Neural cell (in vitro differentiated cells): ENCODE measurements at regions not wholly inside any gene's neighbourhood (a gene's known extent, or its start where the extent isn't known, plus 50 kb on each side); places are given as distances from the start of the nearest gene placed in this dataset.

Experiments
- H2AFZ ChIP-seq: fragments of 200-600, 300-800 bp; sonication (generic), shearing (Covaris generic); 2 replicates; pipeline ENCODE4 v1.6.0; 2014; ENCODE audit warnings: low read depth, mild to moderate bottlenecking, antibody characterized with exemption, low read length, moderate library complexity
- H3F3A ChIP-seq: fragments of 200-600 bp; shearing (Covaris generic); 2 replicates; pipeline ENCODE4 v1.6.1; 2016; ENCODE audit warnings: mild to moderate bottlenecking, moderate library complexity, mixed read lengths, antibody characterized with exemption, low read length; ENCODE audit not compliant: insufficient read depth, poor library complexity, severe bottlenecking
- H3K27ac ChIP-seq: fragments of 200-600, 300-800 bp; sonication (generic), shearing (Covaris generic); 2 replicates; pipeline ENCODE4 v1.5.1; 2014; ENCODE audit warnings: mild to moderate bottlenecking, low read length, moderate library complexity
- H3K27me3 ChIP-seq: fragments of 300-800, 200-600 bp; sonication (generic), shearing (Covaris generic); 2 replicates; pipeline ENCODE4 v1.6.0; 2014; ENCODE audit warnings: mild to moderate bottlenecking, low read depth, low read length, moderate library complexity; ENCODE audit not compliant: insufficient read depth
- H3K36me3 ChIP-seq: fragments of 300-800, 200-600 bp; sonication (generic), shearing (Covaris generic); 2 replicates; pipeline ENCODE4 v1.5.1; 2014; ENCODE audit warnings: mild to moderate bottlenecking, antibody characterized with exemption, low read length, moderate library complexity; ENCODE audit not compliant: insufficient read depth
- H3K4me2 ChIP-seq: fragments of 300-800, 200-600 bp; sonication (generic), shearing (Covaris generic); 2 replicates; pipeline ENCODE4 v1.6.0; 2014; ENCODE audit warnings: mild to moderate bottlenecking, low read length
- H3K4me3 ChIP-seq: fragments of 300-800, 200-600 bp; sonication (generic), shearing (Covaris generic); 2 replicates; pipeline ENCODE4 v1.5.1; 2014; ENCODE audit warnings: mild to moderate bottlenecking, low read length, moderate library complexity
- H3K79me2 ChIP-seq: fragments of 200-600 bp; shearing (Covaris generic); replicated peaks from 2 replicates; pipeline ENCODE4 v1.6.0; 2014; ENCODE audit warnings: mild to moderate bottlenecking, low read length, moderate library complexity; ENCODE audit not compliant: insufficient read depth
- H3K9ac ChIP-seq: fragments of 300-800, 200-600 bp; sonication (generic), shearing (Covaris generic); 2 replicates; pipeline ENCODE4 v1.6.1; 2016; ENCODE audit warnings: mild to moderate bottlenecking, low read length, mixed read lengths
- H3K9me2 ChIP-seq: fragments of 200-600 bp; shearing (Covaris generic); 2 replicates; pipeline ENCODE4 v1.6.1; 2016; ENCODE audit warnings: mild to moderate bottlenecking, low read length, mixed read lengths; ENCODE audit not compliant: insufficient read depth
- H3K9me3 ChIP-seq: fragments of 200-600, 300-800 bp; sonication (generic), shearing (Covaris generic); 2 replicates; pipeline ENCODE4 v1.6.1; 2016; ENCODE audit warnings: mild to moderate bottlenecking, mixed run types, low read length, moderate library complexity, mixed read lengths
- H4K20me1 ChIP-seq: fragments of 200-600 bp; shearing (Covaris generic); 2 replicates; pipeline ENCODE4 v1.6.1; 2016; ENCODE audit warnings: mild to moderate bottlenecking, mixed run types; ENCODE audit not compliant: insufficient read depth
- EP300 ChIP-seq: fragments of 450-650 bp; conservative IDR thresholded peaks from 2 replicates; pipeline ENCODE4 v1.6.1; 2014; ENCODE audit warnings: antibody characterized with exemption, mild to moderate bottlenecking, moderate library complexity; ENCODE audit not compliant: poor library complexity, severe bottlenecking
- EZH2 ChIP-seq: fragments of 200-600, 300-800 bp; shearing (Covaris generic), sonication (generic); IDR thresholded peaks from 2 replicates; pipeline ENCODE4 v1.6.1; 2014; ENCODE audit warnings: antibody characterized with exemption, low read length, borderline replicate concordance, mild to moderate bottlenecking; ENCODE audit not compliant: insufficient read depth, poor library complexity, severe bottlenecking
- MXI1 ChIP-seq: fragments of 450-650 bp; conservative IDR thresholded peaks from 2 replicates; pipeline ENCODE4 v1.6.1; 2014; ENCODE audit warnings: antibody characterized with exemption, mild to moderate bottlenecking; ENCODE audit not compliant: poor library complexity, severe bottlenecking
- POLR2AphosphoS5 ChIP-seq: IDR thresholded peaks from 2 replicates; pipeline ENCODE4 v1.6.1; 2012
- RAD21 ChIP-seq: fragments of 450-650 bp; conservative IDR thresholded peaks from 2 replicates; pipeline ENCODE4 v1.6.1; 2014; ENCODE audit warnings: antibody characterized with exemption, mild to moderate bottlenecking, moderate library complexity
- REST ChIP-seq: IDR thresholded peaks from 2 replicates; pipeline ENCODE4 v1.6.1; 2012; ENCODE audit warnings: borderline replicate concordance
- SMC3 ChIP-seq: fragments of 450-650 bp; conservative IDR thresholded peaks from 2 replicates; pipeline ENCODE4 v1.6.1; 2014; ENCODE audit warnings: antibody characterized with exemption, mild to moderate bottlenecking, moderate library complexity; ENCODE audit not compliant: poor library complexity
- TAF1 ChIP-seq: IDR thresholded peaks from 2 replicates; pipeline ENCODE4 v1.6.1; 2012; ENCODE audit warnings: low read depth
- TF ChIP-seq, protein P1 (sequence below): fragments of 450-650 bp; IDR thresholded peaks from 2 replicates; pipeline ENCODE4 v1.5.1; 2014; ENCODE audit warnings: antibody characterized with exemption, mild to moderate bottlenecking, moderate library complexity; ENCODE audit not compliant: poor library complexity, severe bottlenecking

GRCh38 chr5:175115831-175116230 is 328.2 kb downstream of the DRD1 start:
- H4K20me1 ChIP-seq, result no peaks in the 10 kb centered on the region
- no peak overlapping the region for H3K9ac ChIP-seq
- no peaks in the 10 kb centered on the region for H3F3A ChIP-seq
- H3K27me3 ChIP-seq, result no peaks in the 10 kb centered on the region
- no peak overlapping the region for H2AFZ ChIP-seq
- H3K4me2 ChIP-seq, result no peak overlapping the region
- H3K27ac ChIP-seq, result no peak overlapping the region
- H3K79me2 ChIP-seq, result no peaks in the 10 kb centered on the region
- no peaks in the 10 kb centered on the region for H3K36me3 ChIP-seq
- no peak overlapping the region for H3K4me3 ChIP-seq
- TF ChIP-seq TAF1, result no peak
- TF ChIP-seq POLR2AphosphoS5, result no peak
- TF ChIP-seq MXI1, result no peak
- TF ChIP-seq, protein P1, sequence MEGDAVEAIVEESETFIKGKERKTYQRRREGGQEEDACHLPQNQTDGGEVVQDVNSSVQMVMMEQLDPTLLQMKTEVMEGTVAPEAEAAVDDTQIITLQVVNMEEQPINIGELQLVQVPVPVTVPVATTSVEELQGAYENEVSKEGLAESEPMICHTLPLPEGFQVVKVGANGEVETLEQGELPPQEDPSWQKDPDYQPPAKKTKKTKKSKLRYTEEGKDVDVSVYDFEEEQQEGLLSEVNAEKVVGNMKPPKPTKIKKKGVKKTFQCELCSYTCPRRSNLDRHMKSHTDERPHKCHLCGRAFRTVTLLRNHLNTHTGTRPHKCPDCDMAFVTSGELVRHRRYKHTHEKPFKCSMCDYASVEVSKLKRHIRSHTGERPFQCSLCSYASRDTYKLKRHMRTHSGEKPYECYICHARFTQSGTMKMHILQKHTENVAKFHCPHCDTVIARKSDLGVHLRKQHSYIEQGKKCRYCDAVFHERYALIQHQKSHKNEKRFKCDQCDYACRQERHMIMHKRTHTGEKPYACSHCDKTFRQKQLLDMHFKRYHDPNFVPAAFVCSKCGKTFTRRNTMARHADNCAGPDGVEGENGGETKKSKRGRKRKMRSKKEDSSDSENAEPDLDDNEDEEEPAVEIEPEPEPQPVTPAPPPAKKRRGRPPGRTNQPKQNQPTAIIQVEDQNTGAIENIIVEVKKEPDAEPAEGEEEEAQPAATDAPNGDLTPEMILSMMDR, result no peak
- TF ChIP-seq SMC3, result no peak
- TF ChIP-seq REST, result no peak
- TF ChIP-seq EP300, result no peak
- no peak for TF ChIP-seq EZH2
- TF ChIP-seq RAD21, result no peak
- no peaks in the 10 kb centered on the region for H3K9me2 ChIP-seq
- no peaks in the 10 kb centered on the region for H3K9me3 ChIP-seq

DNA sequence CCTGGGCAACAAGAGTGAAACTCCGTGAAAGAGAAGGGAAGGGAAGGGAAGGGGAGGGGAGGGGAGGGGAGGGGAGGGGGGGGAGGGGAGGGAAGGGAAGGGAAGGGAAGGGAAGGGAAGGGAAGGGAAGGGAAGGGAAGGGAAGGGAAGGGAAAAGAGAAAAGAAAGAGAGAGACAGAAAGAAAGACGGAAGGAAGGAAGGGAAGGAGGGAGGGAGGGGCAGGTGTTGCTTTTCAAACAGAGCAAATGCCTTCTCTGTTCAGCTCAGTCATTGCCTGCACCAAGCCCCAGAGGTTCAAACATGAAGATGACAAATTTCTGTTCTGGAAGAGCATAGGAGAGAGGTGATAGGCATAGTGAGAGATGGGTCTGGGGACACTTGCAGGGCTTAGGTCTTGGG is 330.0 kb downstream of the DRD1 start:
- H2AFZ ChIP-seq, result no peak overlapping the region
- no peak overlapping the region for H3K4me3 ChIP-seq
- no peak for TF ChIP-seq POLR2AphosphoS5
- no peak for TF ChIP-seq SMC3
- TF ChIP-seq EP300, result no peak
- no peak for TF ChIP-seq MXI1
- no peak for TF ChIP-seq TAF1
- no peak for TF ChIP-seq EZH2
- no peak for TF ChIP-seq REST
- no peak for TF ChIP-seq RAD21
- TF ChIP-seq, protein P1, result no peak
- H3K9me3 ChIP-seq, result no peaks in the 10 kb centered on the region
- H3K4me2 ChIP-seq, result no peak overlapping the region
- H3K27ac ChIP-seq, result no peak overlapping the region
- no peaks in the 10 kb centered on the region for H4K20me1 ChIP-seq
- H3F3A ChIP-seq, result no peaks in the 10 kb centered on the region
- H3K9ac ChIP-seq, result no peak overlapping the region
- no peaks in the 10 kb centered on the region for H3K27me3 ChIP-seq
- H3K36me3 ChIP-seq, result no peaks in the 10 kb centered on the region
- H3K9me2 ChIP-seq, result no peaks in the 10 kb centered on the region
- H3K79me2 ChIP-seq, result no peaks in the 10 kb centered on the region
